Neutrophil (primary cell): ENCODE measurements at regions not wholly inside any gene's neighbourhood (a gene's known extent, or its start where the extent isn't known, plus 50 kb on each side); places are given as distances from the start of the nearest gene placed in this dataset.

ENCODE experiments used
- H3K27ac ChIP-seq: fragments of 200-600 bp; sonication (generic); 2 replicates; pipeline ENCODE4 v1.5.1; 2016; ENCODE audit warnings: mild to moderate bottlenecking, moderate library complexity
- H3K27me3 ChIP-seq: fragments of 200-600 bp; sonication (generic); 2 replicates; pipeline ENCODE4 v1.6.0; 2016; ENCODE audit warnings: mild to moderate bottlenecking
- H3K36me3 ChIP-seq: fragments of 200-600 bp; sonication (generic); 2 replicates; pipeline ENCODE4 v1.5.1; 2017
- H3K4me1 ChIP-seq, 2 experiments: fragments of 200-600 bp in 1 of 2; sonication (generic) in 1 of 2; 1 replicate in 1 of 2; 2 replicates in 1 of 2; pipeline versions ENCODE4 v1.5.1 to v1.6.1; 2013 to 2016; ENCODE audit warnings: low read depth in 1 of 2, low read length in 1 of 2, mild to moderate bottlenecking in 1 of 2, moderate library complexity in 1 of 2; ENCODE audit not compliant: control insufficient read depth in 1 of 2, insufficient read depth in 1 of 2
- H3K4me3 ChIP-seq, 2 experiments: fragments of 200-600 bp in 1 of 2; sonication (generic) in 1 of 2; 1 replicate in 1 of 2; 2 replicates in 1 of 2; pipeline ENCODE4 v1.5.1; 2013 to 2016; ENCODE audit warnings: low read depth in 1 of 2, low read length in 1 of 2, mild to moderate bottlenecking in 1 of 2, moderate library complexity in 1 of 2
- H3K9me3 ChIP-seq: fragments of 200-600 bp; sonication (generic); 2 replicates; pipeline ENCODE4 v1.5.1; 2016
- CTCF ChIP-seq: fragments of 200-600 bp; sonication (generic); IDR thresholded peaks from 2 replicates; pipeline ENCODE4 v1.5.1; 2016; ENCODE audit warnings: antibody characterized with exemption

- H3K9me3 ChIP-seq, result no peaks in the 10 kb centered on the region
- no peaks in the 10 kb centered on the region for H3K36me3 ChIP-seq
- peaks cover 3% of the 10 kb centered on the region for H3K27me3 ChIP-seq
- no peak for TF ChIP-seq CTCF
- no peak overlapping the region for H3K27ac ChIP-seq
- H3K4me3 ChIP-seq, result no peak overlapping the region
- peaks cover 0 to 15% of the 10 kb centered on the region in 2 experiments for H3K4me1 ChIP-seq
Measured at GRCh38 chr13:30850204-30850866, 55.7 kb upstream of the MEDAG start.

- H3K27me3 ChIP-seq, result peaks cover 3% of the 10 kb centered on the region
- TF ChIP-seq CTCF, result no peak
- H3K4me3 ChIP-seq, result no peak overlapping the region
- no peaks in the 10 kb centered on the region for H3K9me3 ChIP-seq
- peaks cover 0 to 10% of the 10 kb centered on the region in 2 experiments for H3K4me1 ChIP-seq
- H3K36me3 ChIP-seq, result no peaks in the 10 kb centered on the region
- no peak overlapping the region for H3K27ac ChIP-seq
Measured at GRCh38 chr13:30850867-30851211, 55.2 kb upstream of the MEDAG start.

- no peaks in the 10 kb centered on the region for H3K36me3 ChIP-seq
- no peak overlapping the region for H3K4me3 ChIP-seq
- no peaks in the 10 kb centered on the region for H3K9me3 ChIP-seq
- no peak overlapping the region for H3K27ac ChIP-seq
- peaks cover 3% of the 10 kb centered on the region for H3K27me3 ChIP-seq
- TF ChIP-seq CTCF, result no peak
- peaks cover 0 to 2% of the 10 kb centered on the region in 2 experiments for H3K4me1 ChIP-seq
Measured at GRCh38 chr13:30851697-30852096, 54.4 kb upstream of the MEDAG start.

GRCh38 chr13:30855569-30855968 lies 50.5 kb upstream of the MEDAG start:
- no peaks in the 10 kb centered on the region for H3K27me3 ChIP-seq
- no peaks in the 10 kb centered on the region for H3K4me1 ChIP-seq
- H3K4me3 ChIP-seq, result no peak overlapping the region
- H3K36me3 ChIP-seq, result no peaks in the 10 kb centered on the region
- H3K27ac ChIP-seq, result no peak overlapping the region
- no peak for TF ChIP-seq CTCF
- H3K9me3 ChIP-seq, result no peaks in the 10 kb centered on the region

GRCh38 chr13:30856005-30856790 lies 49.9 kb upstream of the MEDAG start:
- no peaks in the 10 kb centered on the region for H3K36me3 ChIP-seq
- TF ChIP-seq CTCF, result no peak

More at GRCh38 chr13:30856005-30856790, 49.9 kb upstream of the MEDAG start:
- H3K27ac ChIP-seq, result no peak overlapping the region
- H3K4me3 ChIP-seq, result no peak overlapping the region
- H3K4me1 ChIP-seq, result no peaks in the 10 kb centered on the region
- H3K9me3 ChIP-seq, result no peaks in the 10 kb centered on the region
- no peaks in the 10 kb centered on the region for H3K27me3 ChIP-seq
